Panc1 (cell line): ENCODE measurements at regions not wholly inside any gene's neighbourhood (a gene's known extent, or its start where the extent isn't known, plus 50 kb on each side); places are given as distances from the start of the nearest gene placed in this dataset.
A peak's percentile ranks its signal among the peaks of the same experiment; 100 is the strongest.

Source experiments
- POLR2AphosphoS5 ChIP-seq: IDR thresholded peaks from 2 replicates; pipeline ENCODE4 v1.6.1; 2012; ENCODE audit warnings: mild to moderate bottlenecking, low read depth, low read length, moderate library complexity
- TCF7L2 ChIP-seq: IDR thresholded peaks from 2 replicates; pipeline ENCODE4 v1.6.1; 2011; ENCODE audit warnings: mild to moderate bottlenecking, low read depth, low read length, inconsistent platforms
- TF ChIP-seq, protein P1 (sequence below): fragments of 450-650 bp; IDR thresholded peaks from 2 replicates; pipeline ENCODE4 v1.5.1; 2017; ENCODE audit warnings: mild to moderate bottlenecking
- TF ChIP-seq, protein P2 (sequence below), 2 experiments: IDR thresholded peaks; 2 replicates each; pipeline ENCODE4 v1.6.1; 2011 to 2012; ENCODE audit warnings: low read depth in 2 of 2, control low read depth in 1 of 2, low read length in 1 of 2, mild to moderate bottlenecking in 1 of 2, moderate library complexity in 1 of 2; ENCODE audit not compliant: insufficient read depth in 1 of 2

GRCh38 chrX:131812847-131813825, 210.0 kb upstream of the STK26 start:
- TF ChIP-seq, protein P1, sequence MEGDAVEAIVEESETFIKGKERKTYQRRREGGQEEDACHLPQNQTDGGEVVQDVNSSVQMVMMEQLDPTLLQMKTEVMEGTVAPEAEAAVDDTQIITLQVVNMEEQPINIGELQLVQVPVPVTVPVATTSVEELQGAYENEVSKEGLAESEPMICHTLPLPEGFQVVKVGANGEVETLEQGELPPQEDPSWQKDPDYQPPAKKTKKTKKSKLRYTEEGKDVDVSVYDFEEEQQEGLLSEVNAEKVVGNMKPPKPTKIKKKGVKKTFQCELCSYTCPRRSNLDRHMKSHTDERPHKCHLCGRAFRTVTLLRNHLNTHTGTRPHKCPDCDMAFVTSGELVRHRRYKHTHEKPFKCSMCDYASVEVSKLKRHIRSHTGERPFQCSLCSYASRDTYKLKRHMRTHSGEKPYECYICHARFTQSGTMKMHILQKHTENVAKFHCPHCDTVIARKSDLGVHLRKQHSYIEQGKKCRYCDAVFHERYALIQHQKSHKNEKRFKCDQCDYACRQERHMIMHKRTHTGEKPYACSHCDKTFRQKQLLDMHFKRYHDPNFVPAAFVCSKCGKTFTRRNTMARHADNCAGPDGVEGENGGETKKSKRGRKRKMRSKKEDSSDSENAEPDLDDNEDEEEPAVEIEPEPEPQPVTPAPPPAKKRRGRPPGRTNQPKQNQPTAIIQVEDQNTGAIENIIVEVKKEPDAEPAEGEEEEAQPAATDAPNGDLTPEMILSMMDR, result peak; percentile 36; the same call in 1 of the 2 replicates
- TF ChIP-seq, protein P2, sequence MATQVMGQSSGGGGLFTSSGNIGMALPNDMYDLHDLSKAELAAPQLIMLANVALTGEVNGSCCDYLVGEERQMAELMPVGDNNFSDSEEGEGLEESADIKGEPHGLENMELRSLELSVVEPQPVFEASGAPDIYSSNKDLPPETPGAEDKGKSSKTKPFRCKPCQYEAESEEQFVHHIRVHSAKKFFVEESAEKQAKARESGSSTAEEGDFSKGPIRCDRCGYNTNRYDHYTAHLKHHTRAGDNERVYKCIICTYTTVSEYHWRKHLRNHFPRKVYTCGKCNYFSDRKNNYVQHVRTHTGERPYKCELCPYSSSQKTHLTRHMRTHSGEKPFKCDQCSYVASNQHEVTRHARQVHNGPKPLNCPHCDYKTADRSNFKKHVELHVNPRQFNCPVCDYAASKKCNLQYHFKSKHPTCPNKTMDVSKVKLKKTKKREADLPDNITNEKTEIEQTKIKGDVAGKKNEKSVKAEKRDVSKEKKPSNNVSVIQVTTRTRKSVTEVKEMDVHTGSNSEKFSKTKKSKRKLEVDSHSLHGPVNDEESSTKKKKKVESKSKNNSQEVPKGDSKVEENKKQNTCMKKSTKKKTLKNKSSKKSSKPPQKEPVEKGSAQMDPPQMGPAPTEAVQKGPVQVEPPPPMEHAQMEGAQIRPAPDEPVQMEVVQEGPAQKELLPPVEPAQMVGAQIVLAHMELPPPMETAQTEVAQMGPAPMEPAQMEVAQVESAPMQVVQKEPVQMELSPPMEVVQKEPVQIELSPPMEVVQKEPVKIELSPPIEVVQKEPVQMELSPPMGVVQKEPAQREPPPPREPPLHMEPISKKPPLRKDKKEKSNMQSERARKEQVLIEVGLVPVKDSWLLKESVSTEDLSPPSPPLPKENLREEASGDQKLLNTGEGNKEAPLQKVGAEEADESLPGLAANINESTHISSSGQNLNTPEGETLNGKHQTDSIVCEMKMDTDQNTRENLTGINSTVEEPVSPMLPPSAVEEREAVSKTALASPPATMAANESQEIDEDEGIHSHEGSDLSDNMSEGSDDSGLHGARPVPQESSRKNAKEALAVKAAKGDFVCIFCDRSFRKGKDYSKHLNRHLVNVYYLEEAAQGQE (IDR thresholded peaks at IDR 0.05; ENCODE audit: insufficient read depth in 1 of 2, low read depth in 2 of 2, low read length in 1 of 2), result no peak
- TF ChIP-seq TCF7L2 (no peak), POLR2AphosphoS5 (no peak)
